Kidney epithelial cell (primary cell): ENCODE measurements at regions not wholly inside any gene's neighbourhood (a gene's known extent, or its start where the extent isn't known, plus 50 kb on each side); places are given as distances from the start of the nearest gene placed in this dataset.

Experiments used
- DNase-seq: peaks from one replicate; pipeline ENCODE4 v3.0.0-alpha.2; 2010; ENCODE audit warnings: low read depth
- H3K27me3 ChIP-seq: 2 replicates; pipeline ENCODE4 v1.6.0; 2011; ENCODE audit warnings: low read length; ENCODE audit not compliant: control insufficient read depth, insufficient read depth
- H3K36me3 ChIP-seq: 2 replicates; pipeline ENCODE4 v1.5.1; 2011; ENCODE audit warnings: low read length; ENCODE audit not compliant: control insufficient read depth, insufficient read depth
- H3K4me3 ChIP-seq: 2 replicates; pipeline ENCODE4 v1.5.1; 2011; ENCODE audit warnings: low read depth, mild to moderate bottlenecking, control low read depth, low read length
- CTCF ChIP-seq: IDR thresholded peaks from 2 replicates; pipeline ENCODE4 v1.5.1; 2011; ENCODE audit warnings: mild to moderate bottlenecking, moderate library complexity, low read length, control low read depth, inconsistent platforms; ENCODE audit not compliant: insufficient read depth, poor library complexity, severe bottlenecking

GRCh38 chr21:33151941-33152731, 77.6 kb upstream of the IFNAR2 start:
- DNase-seq = no peak
- TF ChIP-seq CTCF = no peak
- H3K27me3 ChIP-seq = peaks cover 22% of the 10 kb centered on the region
- H3K4me3 ChIP-seq = no peak overlapping the region
- H3K36me3 ChIP-seq = no peaks in the 10 kb centered on the region

DNA sequence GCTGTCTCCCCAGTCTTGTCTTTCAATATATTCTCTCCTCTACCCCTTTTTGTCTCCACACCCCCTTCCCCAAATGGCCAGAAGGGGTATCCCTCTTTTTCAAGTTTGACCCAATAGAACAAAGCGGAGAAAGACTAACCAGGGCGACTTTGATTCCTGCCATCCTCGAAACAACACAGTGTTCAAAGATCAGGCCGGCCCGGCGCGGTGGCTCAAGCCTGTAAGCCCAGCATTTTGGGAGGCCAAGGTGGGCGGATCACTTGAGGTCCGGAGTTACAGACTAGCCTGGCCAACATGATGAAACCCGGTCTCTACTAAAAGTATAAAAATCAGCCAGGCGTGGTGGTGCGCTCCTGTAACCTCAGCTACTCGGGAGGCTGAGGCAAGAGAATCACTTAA, 77.0 kb upstream of the IFNAR2 start:
- DNase-seq = no peak
- peaks cover 22% of the 10 kb centered on the region for H3K27me3 ChIP-seq

GRCh38 chr21:33155005-33155404, 74.7 kb upstream of the IFNAR2 start:
- Histone ChIP-seq H3K27me3 (peaks cover 17% of the 10 kb centered on the region), H3K4me3 (no peak overlapping the region), H3K36me3 (no peaks in the 10 kb centered on the region)
- DNase-seq = no peak
- no peak for TF ChIP-seq CTCF

More for the DNA sequence above, 77.0 kb upstream of the IFNAR2 start:
- Histone ChIP-seq H3K36me3 (no peaks in the 10 kb centered on the region), H3K4me3 (no peak overlapping the region)
- TF ChIP-seq CTCF = no peak

GRCh38 chr21:33155422-33155821, 74.3 kb upstream of the IFNAR2 start:
- Histone ChIP-seq H3K27me3 (peaks cover 17% of the 10 kb centered on the region), H3K4me3 (no peak overlapping the region), H3K36me3 (no peaks in the 10 kb centered on the region)
- no peak for TF ChIP-seq CTCF
- no peak for DNase-seq

GRCh38 chr21:33157303-33157702, 72.4 kb upstream of the IFNAR2 start:
- no peak for TF ChIP-seq CTCF
- no peak for DNase-seq
- H3K4me3 ChIP-seq = no peak overlapping the region
- no peaks in the 10 kb centered on the region for H3K36me3 ChIP-seq
- peaks cover 13% of the 10 kb centered on the region for H3K27me3 ChIP-seq

GRCh38 chr21:33158654-33159053, 71.1 kb upstream of the IFNAR2 start:
- Histone ChIP-seq H3K27me3 (peaks cover 4% of the 10 kb centered on the region), H3K36me3 (no peaks in the 10 kb centered on the region), H3K4me3 (no peak overlapping the region)
- TF ChIP-seq CTCF = no peak
- no peak for DNase-seq
